ENCODE measurements at regions not wholly inside any gene's neighbourhood (a gene's known extent, or its start where the extent isn't known, plus 50 kb on each side); places are given as distances from the start of the nearest gene placed in this dataset.

- Histone ChIP-seq H3K27ac (ENCODE audit: extremely low read length, insufficient read depth, low read length) (no peak overlapping the region), H2AFZ (ENCODE audit: low read length) (no peak overlapping the region), H3K4me2 (ENCODE audit: low read depth, low read length) (no peak overlapping the region), H3K9me3 (ENCODE audit: low read length) (no peaks in the 10 kb centered on the region), H3K4me1 (ENCODE audit: insufficient read depth, low read length) (no peaks in the 10 kb centered on the region), H3K4me3 (replicated peaks in 1 of 3; ENCODE audit: insufficient read depth in 1 of 3, low read depth in 2 of 3, low read length in 3 of 3) (no peak overlapping the region), H3K9ac (ENCODE audit: insufficient read depth, low read depth, low read length) (no peak overlapping the region), H3K36me3 (replicated peaks in 1 of 2; ENCODE audit: control insufficient read depth in 1 of 2, insufficient read depth in 2 of 2, low read length in 2 of 2) (no peaks in the 10 kb centered on the region), H3K27me3 (ENCODE audit: control insufficient read depth in 1 of 2, insufficient read depth in 2 of 2, low read length in 2 of 2) (no peaks in the 10 kb centered on the region; a peak in 1 of 5 replicates), H4K20me1 (ENCODE audit: insufficient read depth, low read length) (no peaks in the 10 kb centered on the region), H3K79me2 (ENCODE audit: insufficient read depth, low read length) (no peaks in the 10 kb centered on the region)
- intact Hi-C loops (cut with micrococcal nuclease; ENCODE audit: unreplicated experiment) (no loop called here), in situ Hi-C loops (cut with HindIII; ENCODE audit: extremely low pct_ligation_motif_present, low pct_unique_long_range_greater_than_20kb) (no loop called here)
- WGBS (ENCODE audit: low lambda C conversion rate) = 5% methylated on average over 1 of the region's 1 CpG
- ChIA-PET POLR2A (no interaction called here), CTCF (ENCODE audit: low intra/inter-chr PET ratio, low total read pairs) (no interaction called here)
- FAIRE-seq (no peak), ATAC-seq (no peak), DNase-seq (ENCODE audit: low spot score) (no peak)
- no TSS peak for BruUV-seq (replicated peaks)
- TF ChIP-seq HOXD1 (CRISPR knock-in tag; IDR thresholded peaks at IDR 0.05) (no peak), KIAA2018 (CRISPR knock-in tag; IDR thresholded peaks at IDR 0.05; ENCODE audit: borderline replicate concordance) (no peak), ZNF17 (CRISPR knock-in tag; IDR thresholded peaks at IDR 0.05) (no peak), ZKSCAN8 (CRISPR knock-in tag; IDR thresholded peaks at IDR 0.05; ENCODE audit: borderline replicate concordance) (no peak), GRHL1 (CRISPR knock-in tag; conservative IDR thresholded peaks at IDR 0.05) (no peak), ZNF263 (CRISPR knock-in tag; IDR thresholded peaks at IDR 0.05) (no peak), BRF2 (CRISPR knock-in tag; IDR thresholded peaks at IDR 0.05) (no peak), ZNF331 (CRISPR knock-in tag; IDR thresholded peaks at IDR 0.05) (no peak), ZNF770 (CRISPR knock-in tag; IDR thresholded peaks at IDR 0.05) (no peak), SOX13 (IDR thresholded peaks at IDR 0.05) (no peak), SOX13 (CRISPR knock-in tag; conservative IDR thresholded peaks at IDR 0.05 in 1 of 2, IDR thresholded peaks at IDR 0.05 in 1 of 2) (no peak), ISX (CRISPR knock-in tag; conservative IDR thresholded peaks at IDR 0.05) (no peak), ZNF230 (CRISPR knock-in tag; IDR thresholded peaks at IDR 0.05) (no peak)
Measured at GRCh38 chr5:20470997-20471396, 483.0 kb upstream of the CDH18 start.
